A549 (cell line): ENCODE measurements at regions not wholly inside any gene's neighbourhood (a gene's known extent, or its start where the extent isn't known, plus 50 kb on each side); places are given as distances from the start of the nearest gene placed in this dataset.

Experiments used
- CEBPB ChIP-seq, 2 experiments: fragments of >200 bp in 1 of 2; sonication (Bioruptor Twin) in 1 of 2; formaldehyde crosslinking in 1 of 2; IDR thresholded peaks; 2 replicates each; pipeline ENCODE4 v1.6.1; 2012 to 2016
- JUNB ChIP-seq: fragments of >200 bp; sonication (Bioruptor Twin); formaldehyde crosslinking; IDR thresholded peaks from 2 replicates; pipeline ENCODE4 v1.6.1; 2016
- MYC ChIP-seq: IDR thresholded peaks from 2 replicates; pipeline ENCODE4 v1.6.1; 2012; ENCODE audit warnings: mild to moderate bottlenecking, inconsistent platforms, low read length, improper control_type of control experiment, borderline replicate concordance
- PHF8 ChIP-seq: fragments of 200-600 bp; sonication (generic); IDR thresholded peaks from 2 replicates; pipeline ENCODE4 v1.6.1; 2016; ENCODE audit warnings: low read depth, mild to moderate bottlenecking, antibody characterized with exemption, moderate library complexity, borderline replicate concordance
- POLR2AphosphoS2 ChIP-seq: conservative IDR thresholded peaks from 2 replicates; pipeline ENCODE4 v1.6.1; 2012; ENCODE audit warnings: low read length, improper control_type of control experiment, inconsistent platforms
- RAD21 ChIP-seq, 2 experiments: fragments of >200 bp in 1 of 2; sonication (Bioruptor Twin) in 1 of 2; formaldehyde crosslinking in 1 of 2; IDR thresholded peaks in 1 of 2; conservative IDR thresholded peaks in 1 of 2; 2 replicates in 1 of 2; 3 replicates in 1 of 2; pipeline ENCODE4 v1.6.1; 2012 to 2018; ENCODE audit warnings: inconsistent platforms in 1 of 2
- RNF2 ChIP-seq: fragments of 200-600 bp; sonication (generic); IDR thresholded peaks from 2 replicates; pipeline ENCODE4 v1.6.1; 2016; ENCODE audit warnings: low read depth, mild to moderate bottlenecking, antibody characterized with exemption, moderate library complexity, borderline replicate concordance
- TP53 ChIP-seq: fragments of 250-450 bp; sonication (Bioruptor Pico); IDR thresholded peaks from 2 replicates; pipeline ENCODE4 v1.5.0; 2021; ENCODE audit warnings: mild to moderate bottlenecking, moderate library complexity
- TF ChIP-seq, protein P1 (sequence below): fragments of >200 bp; sonication (Bioruptor Twin); formaldehyde crosslinking; IDR thresholded peaks from 3 replicates; pipeline ENCODE4 v1.5.1; 2016

DNA sequence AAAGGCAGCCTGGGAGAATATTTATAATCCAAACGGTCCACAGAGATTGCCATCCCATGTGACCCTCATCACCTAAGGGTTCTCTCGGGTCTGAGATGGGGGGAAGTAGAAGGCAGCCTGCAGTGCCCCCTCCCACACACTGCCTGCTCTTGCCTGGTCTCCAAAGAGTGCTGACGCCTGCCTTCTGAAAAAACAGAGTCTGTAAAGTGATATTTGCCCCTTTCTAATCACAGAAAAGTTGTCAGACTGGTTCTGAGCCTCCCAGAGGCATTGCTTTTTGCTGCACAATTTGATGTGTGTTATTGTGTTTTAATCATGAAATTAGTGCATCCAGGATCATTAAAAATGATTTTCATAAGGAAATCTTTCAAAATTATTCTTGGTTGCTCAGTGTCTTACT, 59.2 kb downstream of the TMEM30B start:
- TF ChIP-seq, protein P1, sequence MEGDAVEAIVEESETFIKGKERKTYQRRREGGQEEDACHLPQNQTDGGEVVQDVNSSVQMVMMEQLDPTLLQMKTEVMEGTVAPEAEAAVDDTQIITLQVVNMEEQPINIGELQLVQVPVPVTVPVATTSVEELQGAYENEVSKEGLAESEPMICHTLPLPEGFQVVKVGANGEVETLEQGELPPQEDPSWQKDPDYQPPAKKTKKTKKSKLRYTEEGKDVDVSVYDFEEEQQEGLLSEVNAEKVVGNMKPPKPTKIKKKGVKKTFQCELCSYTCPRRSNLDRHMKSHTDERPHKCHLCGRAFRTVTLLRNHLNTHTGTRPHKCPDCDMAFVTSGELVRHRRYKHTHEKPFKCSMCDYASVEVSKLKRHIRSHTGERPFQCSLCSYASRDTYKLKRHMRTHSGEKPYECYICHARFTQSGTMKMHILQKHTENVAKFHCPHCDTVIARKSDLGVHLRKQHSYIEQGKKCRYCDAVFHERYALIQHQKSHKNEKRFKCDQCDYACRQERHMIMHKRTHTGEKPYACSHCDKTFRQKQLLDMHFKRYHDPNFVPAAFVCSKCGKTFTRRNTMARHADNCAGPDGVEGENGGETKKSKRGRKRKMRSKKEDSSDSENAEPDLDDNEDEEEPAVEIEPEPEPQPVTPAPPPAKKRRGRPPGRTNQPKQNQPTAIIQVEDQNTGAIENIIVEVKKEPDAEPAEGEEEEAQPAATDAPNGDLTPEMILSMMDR, result no peak
- TF ChIP-seq RAD21 (conservative IDR thresholded peaks at IDR 0.05 in 1 of 2, IDR thresholded peaks at IDR 0.05 in 1 of 2) (no peak), CEBPB (IDR thresholded peaks at IDR 0.05) (no peak), MYC (no peak), PHF8 (no peak), POLR2AphosphoS2 (no peak), JUNB (no peak), TP53 (CRISPR knock-in tag) (no peak), RNF2 (no peak)
